NT2/D1 (cell line): ENCODE measurements at regions not wholly inside any gene's neighbourhood (a gene's known extent, or its start where the extent isn't known, plus 50 kb on each side); places are given as distances from the start of the nearest gene placed in this dataset.

Experiments used
- DNase-seq: peaks from one replicate; pipeline ENCODE4 v3.0.0-alpha.2; 2011; ENCODE audit warnings: low read depth, low spot score
- H3K27me3 ChIP-seq: 2 replicates; pipeline ENCODE4 v1.6.0; 2011; ENCODE audit warnings: mild to moderate bottlenecking; ENCODE audit not compliant: insufficient read length, insufficient read depth
- H3K36me3 ChIP-seq: 2 replicates; pipeline ENCODE4 v1.6.1; 2011; ENCODE audit warnings: mild to moderate bottlenecking, low read length, mixed read lengths; ENCODE audit not compliant: insufficient read depth, insufficient read length
- H3K4me1 ChIP-seq: 2 replicates; pipeline ENCODE4 v1.5.1; 2011; ENCODE audit not compliant: insufficient read depth, insufficient read length
- H3K4me3 ChIP-seq: 2 replicates; pipeline ENCODE4 v1.5.1; 2011; ENCODE audit warnings: low read depth; ENCODE audit not compliant: insufficient read length
- H3K9ac ChIP-seq: 2 replicates; pipeline ENCODE4 v1.6.0; 2011; ENCODE audit warnings: low read depth; ENCODE audit not compliant: insufficient read length
- H3K9me3 ChIP-seq: 2 replicates; pipeline ENCODE4 v1.5.1; 2011; ENCODE audit warnings: mild to moderate bottlenecking, low read length; ENCODE audit not compliant: insufficient read depth
- SUZ12 ChIP-seq: IDR thresholded peaks from 2 replicates; pipeline ENCODE4 v1.6.1; 2011; ENCODE audit not compliant: insufficient read length, insufficient read depth; ENCODE audit errors: extremely low read depth
- YY1 ChIP-seq: IDR thresholded peaks from 2 replicates; pipeline ENCODE4 v1.6.1; 2011; ENCODE audit not compliant: insufficient read length, insufficient read depth
- ZNF274 ChIP-seq: IDR thresholded peaks from 2 replicates; pipeline ENCODE4 v1.6.1; 2011; ENCODE audit warnings: mild to moderate bottlenecking, low read depth, low read length

DNA sequence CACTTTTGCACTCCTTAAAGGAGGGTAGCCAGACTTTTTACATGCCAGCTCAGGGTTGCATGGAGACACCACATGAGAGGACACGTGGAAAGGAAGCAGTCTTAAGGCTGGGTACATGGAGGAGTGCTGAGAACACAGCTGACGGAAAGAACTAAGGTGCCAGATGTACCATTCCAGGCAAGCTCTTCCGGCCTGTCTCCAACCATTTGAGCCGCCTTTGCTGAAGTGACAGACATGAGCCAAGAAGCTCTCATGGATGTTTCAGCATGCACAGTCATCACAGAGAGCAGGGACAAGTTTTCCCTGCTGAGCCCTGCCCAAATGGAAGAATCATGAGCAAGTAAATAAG, 83.4 kb upstream of the BMP2K start:
- H3K9me3 ChIP-seq = no peaks in the 10 kb centered on the region
- TF ChIP-seq SUZ12 (no peak), YY1 (no peak), ZNF274 (no peak)
- H3K9ac ChIP-seq = no peak overlapping the region
- DNase-seq = no peak
- H3K4me1 ChIP-seq = no peaks in the 10 kb centered on the region
- H3K4me3 ChIP-seq = no peak overlapping the region
- H3K27me3 ChIP-seq = no peaks in the 10 kb centered on the region
- H3K36me3 ChIP-seq = no peaks in the 10 kb centered on the region

GRCh38 chr4:78693777-78694456, 82.2 kb upstream of the BMP2K start:
- Histone ChIP-seq H3K9me3 (no peaks in the 10 kb centered on the region), H3K36me3 (no peaks in the 10 kb centered on the region), H3K4me3 (no peak overlapping the region), H3K4me1 (no peaks in the 10 kb centered on the region), H3K9ac (no peak overlapping the region), H3K27me3 (no peaks in the 10 kb centered on the region)
- no peak for DNase-seq
- TF ChIP-seq SUZ12 = no peak

GRCh38 chr4:78694457-78694787, 81.7 kb upstream of the BMP2K start:
- no peaks in the 10 kb centered on the region for H3K27me3 ChIP-seq
- no peak for DNase-seq
- TF ChIP-seq SUZ12 (no peak), ZNF274 (no peak), YY1 (no peak)
- no peaks in the 10 kb centered on the region for H3K9me3 ChIP-seq
- H3K4me3 ChIP-seq = no peak overlapping the region
- H3K9ac ChIP-seq = no peak overlapping the region
- no peaks in the 10 kb centered on the region for H3K36me3 ChIP-seq
- H3K4me1 ChIP-seq = no peaks in the 10 kb centered on the region

GRCh38 chr4:78695910-78696309, 80.2 kb upstream of the BMP2K start:
- no peak overlapping the region for H3K4me3 ChIP-seq
- DNase-seq = no peak
- no peaks in the 10 kb centered on the region for H3K4me1 ChIP-seq
- H3K36me3 ChIP-seq = no peaks in the 10 kb centered on the region
- no peaks in the 10 kb centered on the region for H3K9me3 ChIP-seq
- no peak overlapping the region for H3K9ac ChIP-seq
- TF ChIP-seq ZNF274 = no peak
- TF ChIP-seq YY1 = no peak
- TF ChIP-seq SUZ12 = no peak
- H3K27me3 ChIP-seq = no peaks in the 10 kb centered on the region

DNA sequence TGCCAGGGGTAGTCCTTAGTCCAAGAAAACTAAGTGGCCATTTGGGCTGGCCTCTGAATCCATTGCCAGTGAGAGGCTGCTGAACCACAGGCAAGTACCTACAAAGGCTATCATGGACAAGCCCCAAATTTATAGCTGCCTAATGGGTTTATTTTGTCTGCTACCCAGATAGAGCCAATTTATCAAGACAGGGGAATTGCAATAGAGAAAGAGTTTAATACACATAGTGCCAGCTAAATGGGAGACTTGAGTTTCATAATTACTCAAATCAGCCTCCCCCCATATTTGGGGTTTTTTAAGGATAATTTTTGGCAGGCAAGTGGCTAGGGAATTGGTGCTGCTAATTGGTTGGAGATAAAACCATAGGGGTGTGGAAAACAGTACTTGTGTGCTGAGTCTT, 73.1 kb upstream of the BMP2K start:
- no peaks in the 10 kb centered on the region for H3K36me3 ChIP-seq
- H3K9me3 ChIP-seq = peaks cover 11% of the 10 kb centered on the region
- no peak overlapping the region for H3K9ac ChIP-seq
- H3K4me1 ChIP-seq = no peaks in the 10 kb centered on the region
- no peak for DNase-seq
- TF ChIP-seq ZNF274 = no peak
- no peak for TF ChIP-seq YY1
- TF ChIP-seq SUZ12 = no peak
- no peaks in the 10 kb centered on the region for H3K27me3 ChIP-seq
- no peak overlapping the region for H3K4me3 ChIP-seq

DNA sequence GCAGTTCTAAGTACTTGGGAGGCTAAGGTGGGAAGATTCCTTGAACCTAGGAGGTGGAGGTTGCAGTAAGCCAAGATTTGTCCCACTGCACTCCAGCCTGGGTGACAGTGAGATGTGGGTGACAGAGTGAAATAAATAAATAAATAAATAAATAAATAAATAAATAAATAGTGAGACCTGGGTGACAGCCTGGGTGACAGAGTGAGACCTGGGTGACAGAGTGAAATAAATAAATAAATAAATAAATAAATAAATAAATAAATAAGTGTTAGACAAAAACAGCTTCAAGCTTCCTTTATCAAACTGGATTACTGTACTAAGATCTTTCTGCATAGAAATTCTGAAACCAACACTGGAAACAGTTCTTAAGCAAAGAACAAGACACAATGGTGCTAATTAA, 71.8 kb upstream of the BMP2K start:
- TF ChIP-seq YY1 = no peak
- no peak for TF ChIP-seq SUZ12
- no peak for TF ChIP-seq ZNF274
- no peaks in the 10 kb centered on the region for H3K4me1 ChIP-seq
- no peak overlapping the region for H3K9ac ChIP-seq
- no peaks in the 10 kb centered on the region for H3K27me3 ChIP-seq
- H3K9me3 ChIP-seq = peaks cover 11% of the 10 kb centered on the region
- DNase-seq = no peak
- no peaks in the 10 kb centered on the region for H3K36me3 ChIP-seq
- no peak overlapping the region for H3K4me3 ChIP-seq

DNA sequence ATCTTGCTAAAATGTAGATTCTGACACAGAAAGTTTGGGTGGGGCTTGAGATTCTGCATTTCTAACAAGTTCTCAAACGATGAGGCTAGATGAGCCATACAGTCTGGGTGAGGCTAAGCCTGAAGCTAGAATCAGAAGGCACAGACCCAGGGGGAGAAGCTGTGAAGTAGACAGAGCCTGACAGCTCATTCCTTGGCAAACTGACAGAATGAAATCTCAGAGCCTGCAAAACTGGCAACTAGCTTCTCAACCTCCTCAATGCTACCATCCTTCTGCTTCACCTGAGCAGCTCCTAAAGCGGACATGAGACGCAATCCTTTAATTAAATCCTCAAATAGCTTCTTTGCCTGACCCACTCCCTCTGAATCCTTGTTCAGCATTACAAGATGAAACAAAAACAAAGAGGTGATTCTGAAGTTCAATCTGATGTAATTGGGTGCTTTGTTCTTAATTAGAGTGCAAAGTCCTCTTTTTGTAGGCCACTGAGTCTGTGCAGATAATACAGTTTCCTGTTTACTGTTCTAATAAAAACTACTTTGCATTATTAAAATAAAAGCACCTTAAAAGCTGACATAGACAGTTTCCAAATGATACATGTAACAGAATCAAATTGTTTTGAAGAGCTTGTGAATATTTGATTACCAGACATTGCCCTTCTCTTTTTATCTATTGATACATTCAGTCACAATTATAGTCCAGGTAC, 71.0 kb upstream of the BMP2K start:
- no peak overlapping the region for H3K4me3 ChIP-seq
- no peak for DNase-seq
- H3K4me1 ChIP-seq = no peaks in the 10 kb centered on the region
- no peaks in the 10 kb centered on the region for H3K36me3 ChIP-seq
- no peaks in the 10 kb centered on the region for H3K27me3 ChIP-seq
- H3K9ac ChIP-seq = no peak overlapping the region
- no peak for TF ChIP-seq YY1
- TF ChIP-seq SUZ12 = no peak
- TF ChIP-seq ZNF274 = no peak
- H3K9me3 ChIP-seq = peaks cover 12% of the 10 kb centered on the region
